AG04450 (cell line): ENCODE measurements at regions not wholly inside any gene's neighbourhood (a gene's known extent, or its start where the extent isn't known, plus 50 kb on each side); places are given as distances from the start of the nearest gene placed in this dataset.

Experiments used
- CTCF ChIA-PET: fragments of 300-600, 350-600 bp; formaldehyde crosslinking; extraction: SDS; loops from one replicate; lab custom pipeline; 2022; ENCODE audit warnings: antibody characterized with exemption, inconsistent platforms; lab: Charles Lee
- POLR2A ChIA-PET: fragments of 350-600 bp; formaldehyde crosslinking; extraction: SDS; loops from one replicate; lab custom pipeline; 2021; ENCODE audit warnings: antibody characterized with exemption, inconsistent platforms; lab: Yijun Ruan, JAX
- DNase-seq: peaks from one replicate; pipeline ENCODE4 v3.0.0-alpha.2; 2011; ENCODE audit warnings: low read depth, low spot score
- H3K27ac ChIP-seq: one replicate; pipeline ENCODE4 v1.5.1; 2012; ENCODE audit warnings: low read depth, low read length, control low read depth
- H3K27me3 ChIP-seq: one replicate; pipeline ENCODE4 v1.6.0; 2012; ENCODE audit warnings: low read length; ENCODE audit not compliant: control insufficient read depth, insufficient read depth
- H3K4me3 ChIP-seq: 2 replicates; pipeline ENCODE4 v1.5.1; 2011; ENCODE audit warnings: mild to moderate bottlenecking, low read depth, low read length, control low read depth
- H3K9me3 ChIP-seq: 2 replicates; pipeline ENCODE4 v1.5.1; 2012; ENCODE audit warnings: low read length; ENCODE audit not compliant: control insufficient read depth, insufficient read depth
- CTCF ChIP-seq: IDR thresholded peaks from 2 replicates; pipeline ENCODE4 v1.5.1; 2011; ENCODE audit warnings: low read depth, low read length, control low read depth, inconsistent platforms

DNA sequence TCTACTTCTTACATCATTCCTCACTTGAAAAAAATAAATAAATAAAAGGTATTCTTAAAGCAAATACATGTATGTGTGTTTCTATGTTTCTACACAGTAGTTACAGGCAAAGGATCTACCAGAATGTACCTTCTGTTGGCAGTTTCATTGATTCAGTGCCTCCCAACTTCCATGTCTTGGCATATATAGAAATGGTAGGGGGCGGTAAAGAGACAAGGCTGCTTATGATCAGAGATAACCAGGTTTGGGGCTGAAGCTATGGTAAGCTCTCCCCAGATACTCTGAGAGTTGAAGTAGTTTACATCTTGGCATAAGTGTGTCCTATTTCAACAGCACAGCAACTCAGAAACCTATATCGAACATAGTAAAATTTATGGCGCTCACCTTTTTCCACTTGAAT, 1075.4 kb upstream of the C9orf72 start:
- H3K9me3 ChIP-seq, result no peaks in the 10 kb centered on the region
- no peak overlapping the region for H3K27ac ChIP-seq
- DNase-seq, result no peak
- no peak for TF ChIP-seq CTCF
- H3K4me3 ChIP-seq, result no peak overlapping the region
- CTCF ChIA-PET, result no interaction called here
- POLR2A ChIA-PET, result no interaction called here
- H3K27me3 ChIP-seq, result no peaks in the 10 kb centered on the region

- Histone ChIP-seq H3K4me3 (no peak overlapping the region), H3K27ac (no peak overlapping the region), H3K9me3 (no peaks in the 10 kb centered on the region), H3K27me3 (no peaks in the 10 kb centered on the region)
- CTCF ChIA-PET, result no interaction called here
- DNase-seq, result no peak
- POLR2A ChIA-PET, result no interaction called here
- TF ChIP-seq CTCF, result no peak
Measured at GRCh38 chr9:28650327-28650726, 1077.0 kb upstream of the C9orf72 start.

DNA sequence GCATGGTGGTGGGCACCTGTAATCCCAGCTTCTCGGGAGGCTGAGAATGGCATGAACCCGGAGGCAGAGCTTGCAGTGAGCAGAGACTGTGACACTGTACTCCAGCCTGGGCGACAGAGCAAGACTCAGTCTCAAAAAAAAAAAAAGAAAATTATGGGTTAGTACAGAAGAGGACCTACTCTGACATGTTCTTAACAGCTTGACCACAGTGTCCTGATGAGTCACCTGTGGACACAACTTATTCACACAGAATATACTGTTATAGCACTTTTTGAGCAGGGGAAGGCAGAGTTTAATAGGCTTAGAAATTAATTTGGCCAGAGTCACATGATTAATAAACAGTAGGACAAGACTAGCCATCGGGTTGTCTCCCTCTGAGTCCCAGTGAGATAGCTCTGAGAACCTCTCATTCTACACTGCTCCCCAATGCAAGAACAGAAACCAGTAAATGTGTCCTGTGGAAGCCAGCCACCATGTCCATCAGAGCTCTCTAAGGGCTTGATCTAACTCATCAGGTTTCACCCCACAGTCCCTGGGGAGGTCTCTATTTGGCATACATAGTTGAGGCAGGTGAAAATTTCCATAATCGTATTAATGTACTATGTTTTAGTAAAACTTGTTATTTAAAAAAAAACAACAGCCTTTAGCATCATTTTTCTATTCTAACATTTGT, 1077.9 kb upstream of the C9orf72 start:
- no peak overlapping the region for H3K27ac ChIP-seq
- H3K9me3 ChIP-seq, result no peaks in the 10 kb centered on the region
- no peak overlapping the region for H3K4me3 ChIP-seq
- no peak for TF ChIP-seq CTCF
- H3K27me3 ChIP-seq, result no peaks in the 10 kb centered on the region
- ChIA-PET CTCF (no interaction called here), POLR2A (no interaction called here)
- DNase-seq, result no peak

DNA sequence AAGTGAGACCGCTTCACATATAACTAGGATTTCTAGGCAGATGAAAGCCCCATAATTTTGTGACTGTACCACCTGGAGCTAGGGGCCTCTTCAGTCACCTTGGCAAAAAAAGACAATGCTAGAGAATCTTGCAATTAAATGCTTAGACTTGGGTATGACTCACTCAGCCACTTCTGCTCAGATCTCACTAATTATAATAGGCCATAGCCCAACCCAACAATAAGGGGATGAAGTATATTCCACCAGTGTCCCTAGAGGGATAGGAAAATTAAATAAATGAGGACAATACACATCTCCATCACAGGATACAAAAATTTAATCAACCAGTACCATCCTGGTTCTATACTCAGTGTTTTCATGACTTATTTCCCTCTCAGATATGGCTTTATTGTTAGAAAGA, 1079.9 kb upstream of the C9orf72 start:
- ChIA-PET POLR2A (no interaction called here), CTCF (no interaction called here)
- Histone ChIP-seq H3K9me3 (no peaks in the 10 kb centered on the region), H3K4me3 (no peak overlapping the region), H3K27me3 (no peaks in the 10 kb centered on the region), H3K27ac (no peak overlapping the region)
- DNase-seq, result no peak
- TF ChIP-seq CTCF, result no peak

DNA sequence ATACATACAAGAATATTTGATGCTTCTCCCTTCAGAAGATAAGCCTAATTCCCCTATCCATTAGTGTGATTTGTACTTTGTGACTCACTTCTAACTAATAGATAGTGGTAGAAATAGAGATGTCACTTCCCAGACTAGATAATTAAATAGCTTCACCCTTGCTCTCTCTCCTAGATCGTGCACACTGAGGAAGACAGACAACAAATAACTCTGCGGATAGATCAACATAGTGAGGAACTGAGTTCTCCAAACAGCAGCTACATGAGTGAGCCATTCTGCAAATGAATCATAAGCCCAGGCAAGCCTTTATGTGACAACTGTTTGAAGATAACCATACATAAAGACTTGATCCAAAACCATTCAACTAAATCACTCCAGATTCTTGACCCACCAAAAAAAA, 1083.4 kb upstream of the C9orf72 start:
- DNase-seq, result no peak
- CTCF ChIA-PET, result no interaction called here
- TF ChIP-seq CTCF, result no peak
- H3K4me3 ChIP-seq, result no peak overlapping the region
- H3K27ac ChIP-seq, result no peak overlapping the region
- H3K27me3 ChIP-seq, result no peaks in the 10 kb centered on the region
- POLR2A ChIA-PET, result no interaction called here
- H3K9me3 ChIP-seq, result peaks cover 3% of the 10 kb centered on the region; the same call in 1 of the 2 replicates
